GM18517 (cell line): ENCODE measurements at regions not wholly inside any gene's neighbourhood (a gene's known extent, or its start where the extent isn't known, plus 50 kb on each side); places are given as distances from the start of the nearest gene placed in this dataset.

Source experiments
- ATAC-seq: cut with Tn5 transposase; IDR thresholded peaks from one replicate; pipeline ENCODE4 v1.9.1; 2021; ENCODE audit warnings: mild to moderate bottlenecking, moderate library complexity; ENCODE audit not compliant: unreplicated experiment

- no peak for ATAC-seq
Observed at GRCh38 chr20:22652681-22653588, 68.6 kb upstream of the FOXA2 start.

GRCh38 chr20:22653658-22654642 lies 69.6 kb upstream of the FOXA2 start:
- ATAC-seq = no peak

GRCh38 chr20:22663528-22664025 lies 79.2 kb upstream of the FOXA2 start:
- no peak for ATAC-seq

- no peak for ATAC-seq
Observed at GRCh38 chr20:22667198-22667597, 82.8 kb upstream of the FOXA2 start.

- ATAC-seq = no peak
Observed at GRCh38 chr20:22672191-22672590, 87.8 kb upstream of the FOXA2 start.

- ATAC-seq = no peak
Observed at GRCh38 chr20:22673467-22673866, 89.1 kb upstream of the FOXA2 start.

- no peak for ATAC-seq
Observed at GRCh38 chr20:22675341-22675740, 91.0 kb upstream of the FOXA2 start.

- ATAC-seq = no peak
Observed at GRCh38 chr20:22678678-22679077, 94.3 kb upstream of the FOXA2 start.

GRCh38 chr20:22679197-22679596 lies 94.8 kb upstream of the FOXA2 start:
- no peak for ATAC-seq

- ATAC-seq = no peak
Observed at GRCh38 chr20:22680031-22680740, 95.8 kb upstream of the FOXA2 start.

- ATAC-seq = no peak
Observed at GRCh38 chr20:22681591-22682248, 97.3 kb upstream of the FOXA2 start.

- no peak for ATAC-seq
Observed at GRCh38 chr20:22682381-22682780, 98.0 kb upstream of the FOXA2 start.

- peak; percentile 84 for ATAC-seq
Observed at GRCh38 chr20:22684072-22684762, 99.8 kb upstream of the FOXA2 start.

- ATAC-seq = no peak
Observed at GRCh38 chr20:22684763-22685443, 100.5 kb upstream of the FOXA2 start.

GRCh38 chr20:22686097-22686496 lies 101.7 kb upstream of the FOXA2 start:
- no peak for ATAC-seq

- ATAC-seq = no peak
Observed at GRCh38 chr20:22687676-22688349, 103.4 kb upstream of the FOXA2 start.

- no peak for ATAC-seq
Observed at GRCh38 chr20:22688485-22688884, 104.1 kb upstream of the FOXA2 start.

GRCh38 chr20:22689266-22689665 lies 104.9 kb upstream of the FOXA2 start:
- no peak for ATAC-seq

- ATAC-seq = no peak
Observed at GRCh38 chr20:22690000-22690399, 105.6 kb upstream of the FOXA2 start.
